ENCODE measurements at regions not wholly inside any gene's neighbourhood (a gene's known extent, or its start where the extent isn't known, plus 50 kb on each side); places are given as distances from the start of the nearest gene placed in this dataset.

- POLR2A ChIA-PET (ENCODE audit: unreplicated experiment), result no interaction called here
- no peak for ATAC-seq (ENCODE audit: low read depth)
- intact Hi-C loops (cut with micrococcal nuclease), result no loop called here
These were observed 451.9 kb upstream of the NOVA1 start for GRCh38 chr14:27049701-27050100.

More at GRCh38 chr14:27049701-27050100, 451.9 kb upstream of the NOVA1 start:
- dilution Hi-C loops (cut with HindIII; ENCODE audit: low sequenced_read_pairs, unreplicated experiment), result no loop called here
- Histone ChIP-seq H4K8ac (ENCODE audit: low read depth in 2 of 2, low read length in 2 of 2) (no peak overlapping the region), H2BK5ac (ENCODE audit: low read depth, low read length, poor library complexity, severe bottlenecking) (no peak overlapping the region), H3K27ac (ENCODE audit: insufficient read depth, low read length) (no peak overlapping the region), H2BK15ac (ENCODE audit: low read depth, low read length) (no peak overlapping the region), H3K4me1 (ENCODE audit: control insufficient read depth, insufficient read depth, low read length) (no peaks in the 10 kb centered on the region), H2AK5ac (ENCODE audit: low read depth, low read length) (no peak overlapping the region), H4K91ac (ENCODE audit: insufficient read depth, low read depth, low read length) (no peak overlapping the region), H4K20me1 (ENCODE audit: insufficient read depth, low read length) (no peaks in the 10 kb centered on the region), H2BK20ac (ENCODE audit: low read depth, low read length) (no peak overlapping the region), H2AFZ (replicated peaks; ENCODE audit: low read length, poor library complexity) (no peak overlapping the region), H2AK9ac (replicated peaks; ENCODE audit: low read depth, low read length, poor library complexity) (no peak overlapping the region), H3K9me1 (ENCODE audit: insufficient read depth, low read length) (no peaks in the 10 kb centered on the region), H3K4me2 (ENCODE audit: low read depth, low read length) (no peak overlapping the region), H2BK120ac (ENCODE audit: low read depth, low read length) (no peak overlapping the region), H3K36me3 (ENCODE audit: control insufficient read depth, insufficient read depth, low read length) (no peaks in the 10 kb centered on the region), H3K4me3 (ENCODE audit: insufficient read depth, low read depth, low read length) (no peak overlapping the region), H3K14ac (replicated peaks; ENCODE audit: low read depth, low read length) (no peak overlapping the region), H3K23ac (ENCODE audit: low read depth, low read length) (no peak overlapping the region), H3K9me3 (ENCODE audit: control insufficient read depth, insufficient read depth, low read length) (peaks cover 4% of the 10 kb centered on the region; the same call in 1 of the 2 replicates), H3K9ac (ENCODE audit: low read depth, low read length) (no peak overlapping the region), H3K79me1 (ENCODE audit: low read depth in 1 of 2, low read length in 2 of 2) (no peaks in the 10 kb centered on the region), H3K4ac (ENCODE audit: low read depth, low read length) (no peak overlapping the region), H3K56ac (ENCODE audit: extremely low read depth, insufficient read depth, low read length) (no peak overlapping the region), H3K18ac (ENCODE audit: low read depth, low read length) (no peak overlapping the region), H3K27me3 (ENCODE audit: control insufficient read depth, insufficient read depth, low read length) (no peaks in the 10 kb centered on the region), H4K5ac (ENCODE audit: low read depth, low read length) (no peak overlapping the region)
- 60% methylated on average over 1 of the region's 3 CpGs; no CpG with 5 or more reads in 1 of the 2 experiments for WGBS, 2 experiments (ENCODE audit: extremely low coverage in 2 of 2, insufficient read length in 1 of 2)
- no TSS peak for BruUV-seq (replicated peaks)
- no peak for DNase-seq
- TF ChIP-seq POLR2A (IDR thresholded peaks at IDR 0.05; ENCODE audit: low read depth, low read length) (no peak), NFE2L2 (IDR thresholded peaks at IDR 0.05; ENCODE audit: low read depth, low read length) (no peak), USF2 (IDR thresholded peaks at IDR 0.05; ENCODE audit: low read depth, low read length) (no peak), RFX5 (IDR thresholded peaks at IDR 0.05; ENCODE audit: low read depth, low read length) (no peak)
- CTCF ChIA-PET, result no interaction called here
- in situ Hi-C loops (cut with MboI; ENCODE audit: low sequenced_read_pairs), result no loop called here

Data from IMR-90 (cell line).